Lower leg skin (tissue), 4 donors: ENCODE measurements at regions not wholly inside any gene's neighbourhood (a gene's known extent, or its start where the extent isn't known, plus 50 kb on each side); places are given as distances from the start of the nearest gene placed in this dataset.
A peak's percentile ranks its signal among the peaks of the same experiment; 100 is the strongest.

ENCODE experiments used
- DNase-seq, 2 donors: peaks; one replicate each; pipeline ENCODE4 v3.0.0-alpha.2; 2019; ENCODE audit warnings: low spot score in 2 of 2
- H3K4me3 ChIP-seq: fragments of 200-600 bp; sonication (generic); 2 replicates; pipeline ENCODE4 v1.5.1; 2017; ENCODE audit warnings: mild to moderate bottlenecking, low read depth; ENCODE audit not compliant: poor library complexity, severe bottlenecking
- CTCF ChIP-seq, 3 donors: fragments of 450-650 bp; IDR thresholded peaks; one replicate each; pipeline ENCODE4 v1.5.1; 2016; ENCODE audit warnings: antibody characterized with exemption in 3 of 3, mild to moderate bottlenecking in 3 of 3, moderate library complexity in 2 of 3
- POLR2A ChIP-seq, 2 donors: fragments of 450-650 bp; IDR thresholded peaks; one replicate each; pipeline ENCODE4 v1.6.1; 2016 to 2017; ENCODE audit warnings: antibody characterized with exemption in 2 of 2, mild to moderate bottlenecking in 1 of 2, moderate library complexity in 1 of 2
- whole genome bisulfite sequencing, 2 donors: methylation state at CpG; one replicate each; pipeline ENCODE4 v1.1.5; 2018; 5-methylcytosine and 5-hydroxymethylcytosine counted together
- intact Hi-C: fragments of 100-400 bp; cut with DNase I; formaldehyde crosslinking; loops from one replicate; pipeline ENCODE4 v1.15.0; 2023; ENCODE audit warnings: low total_unique reads

- no peak overlapping the region for H3K4me3 ChIP-seq
- WGBS, 2 donors: 49 to 51% methylated on average over 5 of the region's 5 CpGs
- TF ChIP-seq CTCF (IDR thresholded peaks at IDR 0.05) (no peak), POLR2A (IDR thresholded peaks at IDR 0.05) (no peak)
- DNase-seq: no peak
- intact Hi-C loops: no loop called here
Observed at GRCh38 chr22:22421392-22421791, 87.2 kb downstream of the ZNF280B start.

GRCh38 chr22:22422629-22423112 is 85.9 kb downstream of the ZNF280B start:
- intact Hi-C loops: no loop called here
- TF ChIP-seq POLR2A (IDR thresholded peaks at IDR 0.05) (no peak), CTCF (IDR thresholded peaks at IDR 0.05) (no peak)
- DNase-seq: peak in 1 of 2 donors; percentile 86
- H3K4me3 ChIP-seq: no peak overlapping the region
- 2 to 5% methylated on average over 6 of the region's 6 CpGs for WGBS, 2 donors

GRCh38 chr22:22423681-22424080 is 84.9 kb downstream of the ZNF280B start:
- intact Hi-C loops: no loop called here
- H3K4me3 ChIP-seq: no peak overlapping the region
- 83 to 86% methylated on average over 3 of the region's 3 CpGs for WGBS, 2 donors
- TF ChIP-seq POLR2A (IDR thresholded peaks at IDR 0.05) (no peak), CTCF (IDR thresholded peaks at IDR 0.05) (no peak)
- no peak for DNase-seq

- 62 to 66% methylated on average over 13 of the region's 13 CpGs for WGBS, 2 donors
- intact Hi-C loops: no loop called here
- H3K4me3 ChIP-seq: no peak overlapping the region
- DNase-seq: peak in 1 of 2 donors; percentile 75
- no peak for TF ChIP-seq POLR2A (IDR thresholded peaks at IDR 0.05)
- no peak for TF ChIP-seq CTCF (IDR thresholded peaks at IDR 0.05)
Observed at GRCh38 chr22:22424210-22424800, 84.2 kb downstream of the ZNF280B start.

GRCh38 chr22:22424956-22425355 is 83.6 kb downstream of the ZNF280B start:
- TF ChIP-seq CTCF (IDR thresholded peaks at IDR 0.05): no peak
- no peak for TF ChIP-seq POLR2A (IDR thresholded peaks at IDR 0.05)
- no peak for DNase-seq
- intact Hi-C loops: no loop called here
- no peak overlapping the region for H3K4me3 ChIP-seq
- WGBS, 2 donors: 75 to 84% methylated on average over 3 of the region's 3 CpGs

- 55 to 75% methylated on average over 1 of the region's 1 CpG for WGBS, 2 donors
- H3K4me3 ChIP-seq: no peak overlapping the region
- intact Hi-C loops: no loop called here
- no peak for DNase-seq
- no peak for TF ChIP-seq CTCF (IDR thresholded peaks at IDR 0.05)
- no peak for TF ChIP-seq POLR2A (IDR thresholded peaks at IDR 0.05)
Observed at GRCh38 chr22:22425356-22425755, 83.2 kb downstream of the ZNF280B start.
